Neutrophil (primary cell): ENCODE measurements at regions not wholly inside any gene's neighbourhood (a gene's known extent, or its start where the extent isn't known, plus 50 kb on each side); places are given as distances from the start of the nearest gene placed in this dataset.
"Not testable (repeated sequence)": the region's sequence is repeated elsewhere in the genome, so short reads cannot be mapped to it uniquely, and the experiment has no call there.

Experiments
- H3K27ac ChIP-seq: fragments of 200-600 bp; sonication (generic); 2 replicates; pipeline ENCODE4 v1.5.1; 2016; ENCODE audit warnings: mild to moderate bottlenecking, moderate library complexity
- H3K27me3 ChIP-seq: fragments of 200-600 bp; sonication (generic); 2 replicates; pipeline ENCODE4 v1.6.0; 2016; ENCODE audit warnings: mild to moderate bottlenecking
- H3K36me3 ChIP-seq: fragments of 200-600 bp; sonication (generic); 2 replicates; pipeline ENCODE4 v1.5.1; 2017
- H3K4me1 ChIP-seq, 2 experiments: fragments of 200-600 bp in 1 of 2; sonication (generic) in 1 of 2; 1 replicate in 1 of 2; 2 replicates in 1 of 2; pipeline versions ENCODE4 v1.5.1 to v1.6.1; 2013 to 2016; ENCODE audit warnings: low read depth in 1 of 2, low read length in 1 of 2, mild to moderate bottlenecking in 1 of 2, moderate library complexity in 1 of 2; ENCODE audit not compliant: control insufficient read depth in 1 of 2, insufficient read depth in 1 of 2
- H3K4me3 ChIP-seq, 2 experiments: fragments of 200-600 bp in 1 of 2; sonication (generic) in 1 of 2; 1 replicate in 1 of 2; 2 replicates in 1 of 2; pipeline ENCODE4 v1.5.1; 2013 to 2016; ENCODE audit warnings: low read depth in 1 of 2, low read length in 1 of 2, mild to moderate bottlenecking in 1 of 2, moderate library complexity in 1 of 2
- H3K9me3 ChIP-seq: fragments of 200-600 bp; sonication (generic); 2 replicates; pipeline ENCODE4 v1.5.1; 2016
- CTCF ChIP-seq: fragments of 200-600 bp; sonication (generic); IDR thresholded peaks from 2 replicates; pipeline ENCODE4 v1.5.1; 2016; ENCODE audit warnings: antibody characterized with exemption

GRCh38 chr3:152650177-152650576 is 184.8 kb upstream of the P2RY1 start:
- Histone ChIP-seq H3K4me3 (no peak overlapping the region), H3K27me3 (no peaks in the 10 kb centered on the region), H3K27ac (no peak overlapping the region), H3K4me1 (no peaks in the 10 kb centered on the region), H3K9me3 (no peaks in the 10 kb centered on the region), H3K36me3 (no peaks in the 10 kb centered on the region)
- no peak for TF ChIP-seq CTCF

GRCh38 chr3:152650923-152651322 is 184.0 kb upstream of the P2RY1 start:
- not testable (repeated sequence) for H3K27me3 ChIP-seq, H3K4me3 ChIP-seq, H3K4me1 ChIP-seq, H3K9me3 ChIP-seq, H3K36me3 ChIP-seq, H3K27ac ChIP-seq

GRCh38 chr3:152656214-152656971 is 178.5 kb upstream of the P2RY1 start:
- no peaks in the 10 kb centered on the region for H3K27me3 ChIP-seq
- H3K27ac ChIP-seq: no peak overlapping the region
- H3K36me3 ChIP-seq: no peaks in the 10 kb centered on the region
- H3K4me1 ChIP-seq: peaks cover 0 to 2% of the 10 kb centered on the region in 2 experiments
- H3K9me3 ChIP-seq: no peaks in the 10 kb centered on the region
- H3K4me3 ChIP-seq: no peak overlapping the region
- no peak for TF ChIP-seq CTCF

- Histone ChIP-seq H3K4me3 (no peak overlapping the region), H3K27me3 (no peaks in the 10 kb centered on the region), H3K9me3 (no peaks in the 10 kb centered on the region), H3K36me3 (no peaks in the 10 kb centered on the region), H3K27ac (no peak overlapping the region), H3K4me1 (peaks cover 0 to 2% of the 10 kb centered on the region in 2 experiments)
- TF ChIP-seq CTCF: no peak
Observed at GRCh38 chr3:152656972-152657355, 178.0 kb upstream of the P2RY1 start.

- Histone ChIP-seq H3K9me3 (no peaks in the 10 kb centered on the region), H3K27ac (no peak overlapping the region), H3K27me3 (no peaks in the 10 kb centered on the region), H3K4me1 (peaks cover 0 to 2% of the 10 kb centered on the region in 2 experiments), H3K4me3 (no peak overlapping the region), H3K36me3 (no peaks in the 10 kb centered on the region)
- no peak for TF ChIP-seq CTCF
Observed at GRCh38 chr3:152658977-152659720, 175.8 kb upstream of the P2RY1 start.

GRCh38 chr3:152662157-152662556 is 172.8 kb upstream of the P2RY1 start:
- H3K36me3 ChIP-seq: no peaks in the 10 kb centered on the region
- H3K27me3 ChIP-seq: no peaks in the 10 kb centered on the region
- no peaks in the 10 kb centered on the region for H3K4me1 ChIP-seq
- H3K27ac ChIP-seq: no peak overlapping the region
- H3K4me3 ChIP-seq: no peak overlapping the region
- H3K9me3 ChIP-seq: no peaks in the 10 kb centered on the region
- no peak for TF ChIP-seq CTCF
